ENCODE measurements at regions not wholly inside any gene's neighbourhood (a gene's known extent, or its start where the extent isn't known, plus 50 kb on each side); places are given as distances from the start of the nearest gene placed in this dataset.

- H3K27me3 ChIP-seq, result no peaks in the 10 kb centered on the region
- no peak overlapping the region for H3K4me3 ChIP-seq
- no peaks in the 10 kb centered on the region for H3K9me3 ChIP-seq
- H3K27ac ChIP-seq, result no peak overlapping the region
- TF ChIP-seq POLR2A (IDR thresholded peaks at IDR 0.05) (no peak), CTCF (IDR thresholded peaks at IDR 0.05 in 4 of 5, conservative IDR thresholded peaks at IDR 0.05 in 1 of 5) (no peak)
- DNase-seq (no peak), ATAC-seq (no peak)
- no peaks in the 10 kb centered on the region for H3K36me3 ChIP-seq
- in situ Hi-C loops (cut with MboI; ENCODE audit: low sequenced_read_pairs in 4 of 4), result no loop called here
- intact Hi-C loops (cut with DNase I; ENCODE audit: low total_unique reads), result no loop called here
- no peaks in the 10 kb centered on the region for H3K4me1 ChIP-seq
Observed at GRCh38 chr12:25659621-25660020, 106.5 kb upstream of the LMNTD1 start.

GRCh38 chr12:25670076-25671055 is 117.3 kb upstream of the LMNTD1 start:
- Histone ChIP-seq H3K9me3 (no peaks in the 10 kb centered on the region), H3K27me3 (no peaks in the 10 kb centered on the region), H3K4me3 (no peak overlapping the region), H3K4me1 (no peaks in the 10 kb centered on the region), H3K36me3 (no peaks in the 10 kb centered on the region), H3K27ac (no peak overlapping the region)
- intact Hi-C loops (cut with DNase I; ENCODE audit: low total_unique reads) (no loop called here), in situ Hi-C loops (cut with MboI; ENCODE audit: low sequenced_read_pairs in 4 of 4) (no loop called here)
- DNase-seq (no peak), ATAC-seq (no peak)
- TF ChIP-seq CTCF (IDR thresholded peaks at IDR 0.05 in 4 of 5, conservative IDR thresholded peaks at IDR 0.05 in 1 of 5), result no peak

GRCh38 chr12:25675808-25676207 is 122.7 kb upstream of the LMNTD1 start:
- TF ChIP-seq CTCF (IDR thresholded peaks at IDR 0.05 in 4 of 5, conservative IDR thresholded peaks at IDR 0.05 in 1 of 5) (no peak), POLR2A (IDR thresholded peaks at IDR 0.05) (no peak)
- in situ Hi-C loops (cut with MboI; ENCODE audit: low sequenced_read_pairs in 4 of 4), result no loop called here

GRCh38 chr12:25677232-25677937 is 124.3 kb upstream of the LMNTD1 start:
- Histone ChIP-seq H3K4me3 (no peak overlapping the region), H3K27me3 (peaks cover 0 to 2% (median 0%) of the 10 kb centered on the region in 3 donors), H3K9me3 (no peaks in the 10 kb centered on the region), H3K27ac (no peak overlapping the region), H3K36me3 (no peaks in the 10 kb centered on the region), H3K4me1 (no peaks in the 10 kb centered on the region)
- in situ Hi-C loops (cut with MboI; ENCODE audit: low sequenced_read_pairs in 4 of 4) (no loop called here), intact Hi-C loops (cut with DNase I; ENCODE audit: low total_unique reads) (no loop called here)
- no peak for TF ChIP-seq CTCF (IDR thresholded peaks at IDR 0.05 in 4 of 5, conservative IDR thresholded peaks at IDR 0.05 in 1 of 5)
- no peak for TF ChIP-seq POLR2A (IDR thresholded peaks at IDR 0.05)
- ATAC-seq (no peak), DNase-seq (no peak)

More at GRCh38 chr12:25675808-25676207, 122.7 kb upstream of the LMNTD1 start:
- Histone ChIP-seq H3K27ac (no peak overlapping the region), H3K9me3 (no peaks in the 10 kb centered on the region), H3K36me3 (no peaks in the 10 kb centered on the region), H3K4me1 (no peaks in the 10 kb centered on the region), H3K4me3 (no peak overlapping the region), H3K27me3 (peaks cover 0 to 2% (median 0%) of the 10 kb centered on the region in 3 donors)
- intact Hi-C loops (cut with DNase I; ENCODE audit: low total_unique reads), result no loop called here
- no peak for ATAC-seq
- DNase-seq, result no peak

Data from gastrocnemius medialis (tissue), 4 donors.